IPS-18c (cell line): ENCODE measurements at regions not wholly inside any gene's neighbourhood (a gene's known extent, or its start where the extent isn't known, plus 50 kb on each side); places are given as distances from the start of the nearest gene placed in this dataset.
"Not testable (repeated sequence)": the region's sequence is repeated elsewhere in the genome, so short reads cannot be mapped to it uniquely, and the experiment has no call there.

ENCODE experiments used
- H3K4me3 ChIP-seq: 2 replicates; pipeline ENCODE4 v1.7.0; 2013; ENCODE audit warnings: low read depth, mild to moderate bottlenecking, low read length, moderate library complexity; ENCODE audit not compliant: insufficient read depth
- H3K9me3 ChIP-seq: one replicate; pipeline ENCODE4 v1.6.1; 2013; ENCODE audit warnings: mild to moderate bottlenecking, low read length, moderate library complexity; ENCODE audit not compliant: control insufficient read depth, insufficient read depth

GRCh38 chr15:20214101-20214500 is 327.5 kb downstream of the GOLGA6L6 start:
- H3K9me3 ChIP-seq = peaks cover 16% of the 10 kb centered on the region
- not testable (repeated sequence) for H3K4me3 ChIP-seq

GRCh38 chr15:20211508-20211907 is 330.1 kb downstream of the GOLGA6L6 start:
- H3K9me3 ChIP-seq = peaks cover 14% of the 10 kb centered on the region
- H3K4me3 ChIP-seq = not testable (repeated sequence)

GRCh38 chr15:20209973-20210372 is 331.6 kb downstream of the GOLGA6L6 start:
- not testable (repeated sequence) for H3K9me3 ChIP-seq, H3K4me3 ChIP-seq

- peaks cover 10% of the 10 kb centered on the region for H3K9me3 ChIP-seq
- H3K4me3 ChIP-seq = not testable (repeated sequence)
Measured at GRCh38 chr15:20207607-20208006, 334.0 kb downstream of the GOLGA6L6 start.

GRCh38 chr15:20207198-20207597 is 334.4 kb downstream of the GOLGA6L6 start:
- not testable (repeated sequence) for H3K4me3 ChIP-seq
- peaks cover 10% of the 10 kb centered on the region for H3K9me3 ChIP-seq

- H3K9me3 ChIP-seq = peaks cover 13% of the 10 kb centered on the region
- not testable (repeated sequence) for H3K4me3 ChIP-seq
Measured at GRCh38 chr15:20204177-20204866, 337.3 kb downstream of the GOLGA6L6 start.

- peaks cover 13% of the 10 kb centered on the region for H3K9me3 ChIP-seq
- not testable (repeated sequence) for H3K4me3 ChIP-seq
Measured at GRCh38 chr15:20203649-20204150, 337.9 kb downstream of the GOLGA6L6 start.

- H3K4me3 ChIP-seq, H3K9me3 ChIP-seq: not testable (repeated sequence)
Measured at GRCh38 chr15:20194591-20195198, 346.9 kb downstream of the GOLGA6L6 start.

- H3K9me3 ChIP-seq, H3K4me3 ChIP-seq: not testable (repeated sequence)
Measured at GRCh38 chr15:20192982-20193929, 348.3 kb downstream of the GOLGA6L6 start.

GRCh38 chr15:20191508-20192125 is 350.0 kb downstream of the GOLGA6L6 start:
- H3K4me3 ChIP-seq, H3K9me3 ChIP-seq: not testable (repeated sequence)

- H3K9me3 ChIP-seq, H3K4me3 ChIP-seq: not testable (repeated sequence)
Measured at GRCh38 chr15:20188611-20189010, 353.0 kb downstream of the GOLGA6L6 start.

- not testable (repeated sequence) for H3K4me3 ChIP-seq
Measured at GRCh38 chr15:20187370-20188355, 353.9 kb downstream of the GOLGA6L6 start.

GRCh38 chr15:20184879-20185278 is 356.7 kb downstream of the GOLGA6L6 start:
- H3K9me3 ChIP-seq, H3K4me3 ChIP-seq: not testable (repeated sequence)

More at GRCh38 chr15:20187370-20188355, 353.9 kb downstream of the GOLGA6L6 start:
- not testable (repeated sequence) for H3K9me3 ChIP-seq

GRCh38 chr15:20168221-20168620 is 373.4 kb downstream of the GOLGA6L6 start:
- H3K4me3 ChIP-seq, H3K9me3 ChIP-seq: not testable (repeated sequence)

- H3K9me3 ChIP-seq, H3K4me3 ChIP-seq: not testable (repeated sequence)
Measured at GRCh38 chr15:20153528-20153927, 388.1 kb downstream of the GOLGA6L6 start.

- not testable (repeated sequence) for H3K4me3 ChIP-seq, H3K9me3 ChIP-seq
Measured at GRCh38 chr15:20148679-20149078, 392.9 kb downstream of the GOLGA6L6 start.
